GM23338 (cell line): ENCODE measurements at regions not wholly inside any gene's neighbourhood (a gene's known extent, or its start where the extent isn't known, plus 50 kb on each side); places are given as distances from the start of the nearest gene placed in this dataset.

ENCODE experiments used
- ATAC-seq: fragments of 200-7000 bp; cut with Tn5 transposase; 3 replicates; pipeline ENCODE4 v1.9.1; 2020
- DNase-seq: peaks from one replicate; pipeline ENCODE4 v3.0.0-alpha.2; 2015; ENCODE audit warnings: low spot score
- H2AFZ ChIP-seq: fragments of 200-600 bp; sonication (generic); 2 replicates; pipeline ENCODE4 v1.8.0; 2016; ENCODE audit warnings: antibody characterized with exemption, mild to moderate bottlenecking, moderate library complexity
- H3F3A ChIP-seq: fragments of 200-600 bp; sonication (generic); replicated peaks from 2 replicates; pipeline ENCODE4 v1.8.0; 2017; ENCODE audit warnings: antibody characterized with exemption, mixed run types, low read depth
- H3K27ac ChIP-seq: fragments of 200-600 bp; sonication (generic); 2 replicates; pipeline ENCODE4 v1.6.1; 2016; ENCODE audit warnings: low read depth
- H3K27me3 ChIP-seq: fragments of 200-600 bp; sonication (generic); 2 replicates; pipeline ENCODE4 v1.8.0; 2016; ENCODE audit warnings: mild to moderate bottlenecking, mixed run types, moderate library complexity; ENCODE audit not compliant: insufficient read depth
- H3K36me3 ChIP-seq: fragments of 200-600 bp; sonication (generic); 2 replicates; pipeline ENCODE4 v1.8.0; 2016; ENCODE audit warnings: mild to moderate bottlenecking; ENCODE audit not compliant: insufficient read depth
- H3K4me1 ChIP-seq: fragments of 200-600 bp; sonication (generic); 2 replicates; pipeline ENCODE4 v1.8.0; 2016; ENCODE audit warnings: mild to moderate bottlenecking, moderate library complexity; ENCODE audit not compliant: insufficient read depth
- H3K4me2 ChIP-seq: fragments of 200-600 bp; sonication (generic); 2 replicates; pipeline ENCODE4 v1.7.1; 2017; ENCODE audit warnings: mixed run types
- H3K4me3 ChIP-seq: fragments of 200-600 bp; sonication (generic); 2 replicates; pipeline ENCODE4 v1.6.1; 2016; ENCODE audit warnings: mixed run types
- H3K79me2 ChIP-seq: fragments of 200-600 bp; sonication (generic); replicated peaks from 2 replicates; pipeline ENCODE4 v1.8.0; 2017; ENCODE audit warnings: mild to moderate bottlenecking; ENCODE audit not compliant: insufficient read depth
- H3K9me2 ChIP-seq: fragments of 200-600 bp; sonication (generic); 2 replicates; pipeline ENCODE4 v1.8.0; 2017; ENCODE audit not compliant: insufficient read depth
- H4K20me1 ChIP-seq: fragments of 200-600 bp; sonication (generic); replicated peaks from 2 replicates; pipeline ENCODE4 v1.8.0; 2017; ENCODE audit warnings: mild to moderate bottlenecking; ENCODE audit not compliant: insufficient read depth
- H3K27ac Mint-ChIP-seq: 2 replicates; pipeline ENCODE4 v1.8.0; 2020; ENCODE audit warnings: inconsistent platforms, mild to moderate bottlenecking, moderate library complexity, mixed read lengths
- H3K27me3 Mint-ChIP-seq: 3 replicates; pipeline ENCODE4 v1.8.0; 2022; ENCODE audit warnings: low read depth, mild to moderate bottlenecking, moderate library complexity, mixed read lengths, inconsistent platforms; ENCODE audit not compliant: insufficient read depth, poor library complexity
- H3K36me3 Mint-ChIP-seq: 3 replicates; pipeline ENCODE4 v1.8.0; 2021; ENCODE audit warnings: low read depth, mild to moderate bottlenecking, inconsistent platforms, moderate library complexity, mixed read lengths
- H3K4me1 Mint-ChIP-seq: 3 replicates; pipeline ENCODE4 v1.8.0; 2020; ENCODE audit warnings: mild to moderate bottlenecking, inconsistent platforms, mixed read lengths
- H3K4me3 Mint-ChIP-seq: 3 replicates; pipeline ENCODE4 v1.8.0; 2021; ENCODE audit warnings: moderate library complexity, mild to moderate bottlenecking, inconsistent platforms, mixed read lengths
- H3K9me3 Mint-ChIP-seq: 3 replicates; pipeline ENCODE4 v1.8.0; 2020; ENCODE audit warnings: moderate library complexity, mild to moderate bottlenecking, inconsistent platforms, mixed read lengths
- CREB1 ChIP-seq: fragments of 250-450 bp; sonication (Bioruptor Pico); IDR thresholded peaks from 2 replicates; pipeline ENCODE4 v1.5.0; 2020; ENCODE audit warnings: low read depth, mild to moderate bottlenecking, moderate library complexity
- EZH2 ChIP-seq: fragments of 200-600 bp; sonication (generic); IDR thresholded peaks from one replicate; pipeline ENCODE4 v1.8.0; 2017; ENCODE audit warnings: antibody characterized with exemption, mild to moderate bottlenecking, low read depth; ENCODE audit not compliant: unreplicated experiment
- EZH2phosphoT487 ChIP-seq: fragments of 200-600 bp; sonication (generic); IDR thresholded peaks from one replicate; pipeline ENCODE4 v1.8.1; 2018; ENCODE audit warnings: antibody characterized with exemption; ENCODE audit not compliant: unreplicated experiment
- JUNB ChIP-seq: IDR thresholded peaks from one replicate; pipeline ENCODE4 v1.6.1; 2016; ENCODE audit warnings: antibody characterized with exemption; ENCODE audit not compliant: unreplicated experiment
- NANOG ChIP-seq: IDR thresholded peaks from 2 replicates; pipeline ENCODE4 v1.6.1; 2016; ENCODE audit warnings: antibody characterized with exemption, borderline replicate concordance
- POLR2AphosphoS5 ChIP-seq: IDR thresholded peaks from 2 replicates; pipeline ENCODE4 v1.6.1; 2016; ENCODE audit warnings: antibody characterized with exemption, low read depth
- STAT1 ChIP-seq: IDR thresholded peaks from one replicate; pipeline ENCODE4 v1.6.1; 2016; ENCODE audit warnings: antibody characterized with exemption; ENCODE audit not compliant: unreplicated experiment
- ZNF114 ChIP-seq: fragments of 250-450 bp; sonication (Bioruptor Pico); IDR thresholded peaks from 2 replicates; pipeline ENCODE4 v1.5.0; 2020; ENCODE audit warnings: mild to moderate bottlenecking, moderate library complexity
- ZNF331 ChIP-seq: fragments of 250-450 bp; sonication (Bioruptor Pico); IDR thresholded peaks from 2 replicates; pipeline ENCODE4 v1.5.0; 2020; ENCODE audit warnings: low read depth, mild to moderate bottlenecking, moderate library complexity
- TF ChIP-seq, protein P1 (sequence below): IDR thresholded peaks from one replicate; pipeline ENCODE4 v1.6.1; 2018; ENCODE audit warnings: antibody characterized with exemption; ENCODE audit not compliant: unreplicated experiment
- TF ChIP-seq, protein P2 (sequence below), 2 experiments: fragments of 200-600 bp in 1 of 2; sonication (generic) in 1 of 2; conservative IDR thresholded peaks; 2 replicates each; pipeline versions ENCODE4 v1.5.1 to v1.6.1; 2016 to 2017; ENCODE audit warnings: antibody characterized with exemption in 2 of 2, low read depth in 2 of 2, mild to moderate bottlenecking in 2 of 2, moderate library complexity in 1 of 2
- TF ChIP-seq, protein P3 (sequence below): IDR thresholded peaks from 2 replicates; pipeline ENCODE4 v1.6.1; 2016; ENCODE audit warnings: antibody characterized with exemption
- TF ChIP-seq, protein P4 (sequence below): fragments of 250-450 bp; sonication (Bioruptor Pico); IDR thresholded peaks from 2 replicates; pipeline ENCODE4 v1.5.0; 2020; ENCODE audit warnings: mild to moderate bottlenecking, moderate library complexity

DNA sequence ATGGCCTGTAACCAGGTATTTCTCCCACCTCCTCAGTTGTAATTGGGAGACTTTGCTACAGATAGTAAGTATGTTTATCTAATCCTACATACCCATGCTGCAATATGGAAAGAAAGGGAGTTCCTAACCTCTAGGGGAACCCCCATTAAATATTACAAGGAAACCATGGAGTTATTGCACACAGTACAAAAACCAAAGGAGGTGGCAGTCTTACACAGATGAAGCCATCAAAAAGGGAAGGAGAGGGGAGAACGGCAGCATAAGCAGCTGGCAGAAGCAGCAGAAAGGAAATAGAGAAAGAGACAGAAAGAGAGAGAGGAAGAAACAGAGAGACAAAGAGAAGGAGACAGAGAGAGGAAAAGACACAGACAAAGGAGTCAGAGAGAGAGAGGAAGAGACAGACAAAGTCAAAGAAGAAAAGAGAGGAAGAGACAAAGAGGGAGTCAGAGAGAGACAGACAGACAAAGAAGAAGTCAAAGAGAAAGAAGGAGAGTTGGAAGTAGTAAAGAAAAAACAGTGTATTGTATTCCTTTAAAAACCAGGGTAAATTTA, 142.9 kb downstream of the FASLG start:
- Mint-ChIP-seq H3K27ac (no peak overlapping the region), H3K4me1 (no peaks in the 10 kb centered on the region), H3K27me3 (peaks cover 1% of the 10 kb centered on the region), H3K36me3 (peaks cover 9% of the 10 kb centered on the region; the same call in 2 of the 3 replicates), H3K4me3 (no peak overlapping the region), H3K9me3 (peaks cover 20% of the 10 kb centered on the region)
- no peak for DNase-seq
- Histone ChIP-seq H3K27ac (no peak overlapping the region), H3K9me2 (no peaks in the 10 kb centered on the region), H3K36me3 (no peaks in the 10 kb centered on the region), H3K27me3 (no peaks in the 10 kb centered on the region), H4K20me1 (no peaks in the 10 kb centered on the region), H2AFZ (no peak overlapping the region), H3F3A (no peaks in the 10 kb centered on the region), H3K4me3 (no peak overlapping the region), H3K4me1 (no peaks in the 10 kb centered on the region), H3K4me2 (no peak overlapping the region), H3K79me2 (no peaks in the 10 kb centered on the region)
- ATAC-seq, result no peak
- TF ChIP-seq, protein P1, sequence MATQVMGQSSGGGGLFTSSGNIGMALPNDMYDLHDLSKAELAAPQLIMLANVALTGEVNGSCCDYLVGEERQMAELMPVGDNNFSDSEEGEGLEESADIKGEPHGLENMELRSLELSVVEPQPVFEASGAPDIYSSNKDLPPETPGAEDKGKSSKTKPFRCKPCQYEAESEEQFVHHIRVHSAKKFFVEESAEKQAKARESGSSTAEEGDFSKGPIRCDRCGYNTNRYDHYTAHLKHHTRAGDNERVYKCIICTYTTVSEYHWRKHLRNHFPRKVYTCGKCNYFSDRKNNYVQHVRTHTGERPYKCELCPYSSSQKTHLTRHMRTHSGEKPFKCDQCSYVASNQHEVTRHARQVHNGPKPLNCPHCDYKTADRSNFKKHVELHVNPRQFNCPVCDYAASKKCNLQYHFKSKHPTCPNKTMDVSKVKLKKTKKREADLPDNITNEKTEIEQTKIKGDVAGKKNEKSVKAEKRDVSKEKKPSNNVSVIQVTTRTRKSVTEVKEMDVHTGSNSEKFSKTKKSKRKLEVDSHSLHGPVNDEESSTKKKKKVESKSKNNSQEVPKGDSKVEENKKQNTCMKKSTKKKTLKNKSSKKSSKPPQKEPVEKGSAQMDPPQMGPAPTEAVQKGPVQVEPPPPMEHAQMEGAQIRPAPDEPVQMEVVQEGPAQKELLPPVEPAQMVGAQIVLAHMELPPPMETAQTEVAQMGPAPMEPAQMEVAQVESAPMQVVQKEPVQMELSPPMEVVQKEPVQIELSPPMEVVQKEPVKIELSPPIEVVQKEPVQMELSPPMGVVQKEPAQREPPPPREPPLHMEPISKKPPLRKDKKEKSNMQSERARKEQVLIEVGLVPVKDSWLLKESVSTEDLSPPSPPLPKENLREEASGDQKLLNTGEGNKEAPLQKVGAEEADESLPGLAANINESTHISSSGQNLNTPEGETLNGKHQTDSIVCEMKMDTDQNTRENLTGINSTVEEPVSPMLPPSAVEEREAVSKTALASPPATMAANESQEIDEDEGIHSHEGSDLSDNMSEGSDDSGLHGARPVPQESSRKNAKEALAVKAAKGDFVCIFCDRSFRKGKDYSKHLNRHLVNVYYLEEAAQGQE, result no peak
- TF ChIP-seq, protein P2, sequence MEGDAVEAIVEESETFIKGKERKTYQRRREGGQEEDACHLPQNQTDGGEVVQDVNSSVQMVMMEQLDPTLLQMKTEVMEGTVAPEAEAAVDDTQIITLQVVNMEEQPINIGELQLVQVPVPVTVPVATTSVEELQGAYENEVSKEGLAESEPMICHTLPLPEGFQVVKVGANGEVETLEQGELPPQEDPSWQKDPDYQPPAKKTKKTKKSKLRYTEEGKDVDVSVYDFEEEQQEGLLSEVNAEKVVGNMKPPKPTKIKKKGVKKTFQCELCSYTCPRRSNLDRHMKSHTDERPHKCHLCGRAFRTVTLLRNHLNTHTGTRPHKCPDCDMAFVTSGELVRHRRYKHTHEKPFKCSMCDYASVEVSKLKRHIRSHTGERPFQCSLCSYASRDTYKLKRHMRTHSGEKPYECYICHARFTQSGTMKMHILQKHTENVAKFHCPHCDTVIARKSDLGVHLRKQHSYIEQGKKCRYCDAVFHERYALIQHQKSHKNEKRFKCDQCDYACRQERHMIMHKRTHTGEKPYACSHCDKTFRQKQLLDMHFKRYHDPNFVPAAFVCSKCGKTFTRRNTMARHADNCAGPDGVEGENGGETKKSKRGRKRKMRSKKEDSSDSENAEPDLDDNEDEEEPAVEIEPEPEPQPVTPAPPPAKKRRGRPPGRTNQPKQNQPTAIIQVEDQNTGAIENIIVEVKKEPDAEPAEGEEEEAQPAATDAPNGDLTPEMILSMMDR (conservative IDR thresholded peaks at IDR 0.05; ENCODE audit: low read depth in 2 of 2), result no peak
- TF ChIP-seq, protein P3, sequence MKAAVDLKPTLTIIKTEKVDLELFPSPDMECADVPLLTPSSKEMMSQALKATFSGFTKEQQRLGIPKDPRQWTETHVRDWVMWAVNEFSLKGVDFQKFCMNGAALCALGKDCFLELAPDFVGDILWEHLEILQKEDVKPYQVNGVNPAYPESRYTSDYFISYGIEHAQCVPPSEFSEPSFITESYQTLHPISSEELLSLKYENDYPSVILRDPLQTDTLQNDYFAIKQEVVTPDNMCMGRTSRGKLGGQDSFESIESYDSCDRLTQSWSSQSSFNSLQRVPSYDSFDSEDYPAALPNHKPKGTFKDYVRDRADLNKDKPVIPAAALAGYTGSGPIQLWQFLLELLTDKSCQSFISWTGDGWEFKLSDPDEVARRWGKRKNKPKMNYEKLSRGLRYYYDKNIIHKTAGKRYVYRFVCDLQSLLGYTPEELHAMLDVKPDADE, result no peak
- no peak for TF ChIP-seq ZNF331 (CRISPR knock-in tag)
- TF ChIP-seq, protein P4, sequence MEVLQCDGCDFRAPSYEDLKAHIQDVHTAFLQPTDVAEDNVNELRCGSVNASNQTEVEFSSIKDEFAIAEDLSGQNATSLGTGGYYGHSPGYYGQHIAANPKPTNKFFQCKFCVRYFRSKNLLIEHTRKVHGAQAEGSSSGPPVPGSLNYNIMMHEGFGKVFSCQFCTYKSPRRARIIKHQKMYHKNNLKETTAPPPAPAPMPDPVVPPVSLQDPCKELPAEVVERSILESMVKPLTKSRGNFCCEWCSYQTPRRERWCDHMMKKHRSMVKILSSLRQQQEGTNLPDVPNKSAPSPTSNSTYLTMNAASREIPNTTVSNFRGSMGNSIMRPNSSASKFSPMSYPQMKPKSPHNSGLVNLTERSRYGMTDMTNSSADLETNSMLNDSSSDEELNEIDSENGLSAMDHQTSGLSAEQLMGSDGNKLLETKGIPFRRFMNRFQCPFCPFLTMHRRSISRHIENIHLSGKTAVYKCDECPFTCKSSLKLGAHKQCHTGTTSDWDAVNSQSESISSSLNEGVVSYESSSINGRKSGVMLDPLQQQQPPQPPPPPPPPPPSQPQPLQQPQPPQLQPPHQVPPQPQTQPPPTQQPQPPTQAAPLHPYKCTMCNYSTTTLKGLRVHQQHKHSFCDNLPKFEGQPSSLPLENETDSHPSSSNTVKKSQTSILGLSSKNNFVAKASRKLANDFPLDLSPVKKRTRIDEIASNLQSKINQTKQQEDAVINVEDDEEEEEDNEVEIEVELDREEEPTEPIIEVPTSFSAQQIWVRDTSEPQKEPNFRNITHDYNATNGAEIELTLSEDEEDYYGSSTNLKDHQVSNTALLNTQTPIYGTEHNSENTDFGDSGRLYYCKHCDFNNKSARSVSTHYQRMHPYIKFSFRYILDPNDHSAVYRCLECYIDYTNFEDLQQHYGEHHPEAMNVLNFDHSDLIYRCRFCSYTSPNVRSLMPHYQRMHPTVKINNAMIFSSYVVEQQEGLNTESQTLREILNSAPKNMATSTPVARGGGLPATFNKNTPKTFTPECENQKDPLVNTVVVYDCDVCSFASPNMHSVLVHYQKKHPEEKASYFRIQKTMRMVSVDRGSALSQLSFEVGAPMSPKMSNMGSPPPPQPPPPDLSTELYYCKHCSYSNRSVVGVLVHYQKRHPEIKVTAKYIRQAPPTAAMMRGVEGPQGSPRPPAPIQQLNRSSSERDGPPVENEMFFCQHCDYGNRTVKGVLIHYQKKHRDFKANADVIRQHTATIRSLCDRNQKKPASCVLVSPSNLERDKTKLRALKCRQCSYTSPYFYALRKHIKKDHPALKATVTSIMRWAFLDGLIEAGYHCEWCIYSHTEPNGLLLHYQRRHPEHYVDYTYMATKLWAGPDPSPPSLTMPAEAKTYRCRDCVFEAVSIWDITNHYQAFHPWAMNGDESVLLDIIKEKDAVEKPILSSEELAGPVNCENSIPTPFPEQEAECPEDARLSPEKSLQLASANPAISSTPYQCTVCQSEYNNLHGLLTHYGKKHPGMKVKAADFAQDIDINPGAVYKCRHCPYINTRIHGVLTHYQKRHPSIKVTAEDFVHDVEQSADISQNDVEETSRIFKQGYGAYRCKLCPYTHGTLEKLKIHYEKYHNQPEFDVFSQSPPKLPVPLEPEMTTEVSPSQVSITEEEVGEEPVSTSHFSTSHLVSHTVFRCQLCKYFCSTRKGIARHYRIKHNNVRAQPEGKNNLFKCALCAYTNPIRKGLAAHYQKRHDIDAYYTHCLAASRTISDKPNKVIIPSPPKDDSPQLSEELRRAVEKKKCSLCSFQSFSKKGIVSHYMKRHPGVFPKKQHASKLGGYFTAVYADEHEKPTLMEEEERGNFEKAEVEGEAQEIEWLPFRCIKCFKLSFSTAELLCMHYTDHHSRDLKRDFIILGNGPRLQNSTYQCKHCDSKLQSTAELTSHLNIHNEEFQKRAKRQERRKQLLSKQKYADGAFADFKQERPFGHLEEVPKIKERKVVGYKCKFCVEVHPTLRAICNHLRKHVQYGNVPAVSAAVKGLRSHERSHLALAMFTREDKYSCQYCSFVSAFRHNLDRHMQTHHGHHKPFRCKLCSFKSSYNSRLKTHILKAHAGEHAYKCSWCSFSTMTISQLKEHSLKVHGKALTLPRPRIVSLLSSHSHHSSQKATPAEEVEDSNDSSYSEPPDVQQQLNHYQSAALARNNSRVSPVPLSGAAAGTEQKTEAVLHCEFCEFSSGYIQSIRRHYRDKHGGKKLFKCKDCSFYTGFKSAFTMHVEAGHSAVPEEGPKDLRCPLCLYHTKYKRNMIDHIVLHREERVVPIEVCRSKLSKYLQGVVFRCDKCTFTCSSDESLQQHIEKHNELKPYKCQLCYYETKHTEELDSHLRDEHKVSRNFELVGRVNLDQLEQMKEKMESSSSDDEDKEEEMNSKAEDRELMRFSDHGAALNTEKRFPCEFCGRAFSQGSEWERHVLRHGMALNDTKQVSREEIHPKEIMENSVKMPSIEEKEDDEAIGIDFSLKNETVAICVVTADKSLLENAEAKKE, result no peak
- no peak for TF ChIP-seq POLR2AphosphoS5
- no peak for TF ChIP-seq NANOG
- TF ChIP-seq EZH2, result no peak
- TF ChIP-seq STAT1, result no peak
- no peak for TF ChIP-seq JUNB
- no peak for TF ChIP-seq EZH2phosphoT487
- no peak for TF ChIP-seq ZNF114
- TF ChIP-seq CREB1 (CRISPR knock-in tag), result no peak
